AG10803 (cell line): ENCODE measurements at regions not wholly inside any gene's neighbourhood (a gene's known extent, or its start where the extent isn't known, plus 50 kb on each side); places are given as distances from the start of the nearest gene placed in this dataset.

Experiments used
- DNase-seq: peaks from one replicate; pipeline ENCODE4 v3.0.0; 2010; ENCODE audit warnings: low read depth
- H3K4me3 ChIP-seq: 2 replicates; pipeline ENCODE4 v1.5.1; 2011; ENCODE audit warnings: mild to moderate bottlenecking, low read length, control low read depth
- CTCF ChIP-seq: conservative IDR thresholded peaks from 2 replicates; pipeline ENCODE4 v1.5.1; 2011; ENCODE audit warnings: mild to moderate bottlenecking, low read length, control low read depth, inconsistent platforms

GRCh38 chr2:104286841-104287240 is 567.1 kb upstream of the POU3F3 start:
- H3K4me3 ChIP-seq: no peak overlapping the region
- DNase-seq: no peak
- no peak for TF ChIP-seq CTCF

GRCh38 chr2:104289651-104290565 is 564.0 kb upstream of the POU3F3 start:
- no peak for DNase-seq
- H3K4me3 ChIP-seq: no peak overlapping the region
- TF ChIP-seq CTCF: no peak

- DNase-seq: no peak
- TF ChIP-seq CTCF: no peak
- no peak overlapping the region for H3K4me3 ChIP-seq
These were observed 563.4 kb upstream of the POU3F3 start for GRCh38 chr2:104290566-104290891.

GRCh38 chr2:104312684-104313083 is 541.2 kb upstream of the POU3F3 start:
- no peak for TF ChIP-seq CTCF
- no peak for DNase-seq
- no peak overlapping the region for H3K4me3 ChIP-seq

GRCh38 chr2:104318001-104318665 is 535.8 kb upstream of the POU3F3 start:
- no peak for TF ChIP-seq CTCF
- DNase-seq: no peak
- no peak overlapping the region for H3K4me3 ChIP-seq

- TF ChIP-seq CTCF: no peak
- DNase-seq: no peak
- H3K4me3 ChIP-seq: no peak overlapping the region
These were observed 532.7 kb upstream of the POU3F3 start for GRCh38 chr2:104321116-104321795.
